GM12874 (cell line): ENCODE measurements at regions not wholly inside any gene's neighbourhood (a gene's known extent, or its start where the extent isn't known, plus 50 kb on each side); places are given as distances from the start of the nearest gene placed in this dataset.

Source experiments
- TF ChIP-seq, protein P1 (sequence below): IDR thresholded peaks from 2 replicates; pipeline ENCODE4 v1.5.1; 2011; ENCODE audit warnings: low read depth, mild to moderate bottlenecking, control low read depth, low read length, moderate library complexity; ENCODE audit not compliant: insufficient read depth

DNA sequence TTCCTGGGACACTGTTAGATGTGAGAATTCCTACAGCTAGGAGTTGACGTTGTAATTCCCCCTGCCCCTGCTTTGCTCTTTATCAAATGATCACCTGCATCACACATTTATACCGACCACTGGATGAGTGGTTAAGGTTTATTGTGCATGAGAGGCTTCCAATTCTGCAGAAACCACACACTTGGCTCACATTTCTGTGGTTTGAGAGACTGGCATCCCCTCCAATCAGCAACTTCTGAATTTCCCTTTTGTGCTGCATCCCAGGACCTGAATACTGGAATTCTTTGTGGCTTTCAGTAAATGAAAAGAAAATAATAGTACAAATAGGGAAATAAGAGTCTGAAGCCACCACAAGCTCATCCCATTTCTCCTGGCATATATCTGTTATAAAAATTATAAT is 628.7 kb upstream of the PIK3C3 start:
- TF ChIP-seq, protein P1, sequence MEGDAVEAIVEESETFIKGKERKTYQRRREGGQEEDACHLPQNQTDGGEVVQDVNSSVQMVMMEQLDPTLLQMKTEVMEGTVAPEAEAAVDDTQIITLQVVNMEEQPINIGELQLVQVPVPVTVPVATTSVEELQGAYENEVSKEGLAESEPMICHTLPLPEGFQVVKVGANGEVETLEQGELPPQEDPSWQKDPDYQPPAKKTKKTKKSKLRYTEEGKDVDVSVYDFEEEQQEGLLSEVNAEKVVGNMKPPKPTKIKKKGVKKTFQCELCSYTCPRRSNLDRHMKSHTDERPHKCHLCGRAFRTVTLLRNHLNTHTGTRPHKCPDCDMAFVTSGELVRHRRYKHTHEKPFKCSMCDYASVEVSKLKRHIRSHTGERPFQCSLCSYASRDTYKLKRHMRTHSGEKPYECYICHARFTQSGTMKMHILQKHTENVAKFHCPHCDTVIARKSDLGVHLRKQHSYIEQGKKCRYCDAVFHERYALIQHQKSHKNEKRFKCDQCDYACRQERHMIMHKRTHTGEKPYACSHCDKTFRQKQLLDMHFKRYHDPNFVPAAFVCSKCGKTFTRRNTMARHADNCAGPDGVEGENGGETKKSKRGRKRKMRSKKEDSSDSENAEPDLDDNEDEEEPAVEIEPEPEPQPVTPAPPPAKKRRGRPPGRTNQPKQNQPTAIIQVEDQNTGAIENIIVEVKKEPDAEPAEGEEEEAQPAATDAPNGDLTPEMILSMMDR: no peak

DNA sequence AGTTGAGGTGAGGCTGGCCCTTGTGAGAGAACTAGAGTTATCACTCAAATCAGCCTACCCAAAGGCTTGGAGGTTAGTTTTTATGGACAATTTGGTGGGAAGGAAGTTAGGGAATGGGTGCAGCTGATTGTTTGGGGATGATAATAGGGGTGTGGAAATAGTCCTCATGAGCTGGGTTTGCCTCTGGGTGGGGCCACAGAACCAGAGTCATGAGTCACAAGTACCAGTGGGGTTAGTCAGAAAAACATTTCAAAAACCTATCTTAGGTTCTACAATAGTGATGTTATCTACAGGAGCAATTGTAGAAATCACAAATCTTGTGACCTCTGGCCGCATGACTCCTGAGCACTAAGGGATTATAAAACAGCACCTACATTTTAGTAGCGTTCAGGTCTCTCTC is 630.1 kb upstream of the PIK3C3 start:
- TF ChIP-seq, protein P1: no peak

DNA sequence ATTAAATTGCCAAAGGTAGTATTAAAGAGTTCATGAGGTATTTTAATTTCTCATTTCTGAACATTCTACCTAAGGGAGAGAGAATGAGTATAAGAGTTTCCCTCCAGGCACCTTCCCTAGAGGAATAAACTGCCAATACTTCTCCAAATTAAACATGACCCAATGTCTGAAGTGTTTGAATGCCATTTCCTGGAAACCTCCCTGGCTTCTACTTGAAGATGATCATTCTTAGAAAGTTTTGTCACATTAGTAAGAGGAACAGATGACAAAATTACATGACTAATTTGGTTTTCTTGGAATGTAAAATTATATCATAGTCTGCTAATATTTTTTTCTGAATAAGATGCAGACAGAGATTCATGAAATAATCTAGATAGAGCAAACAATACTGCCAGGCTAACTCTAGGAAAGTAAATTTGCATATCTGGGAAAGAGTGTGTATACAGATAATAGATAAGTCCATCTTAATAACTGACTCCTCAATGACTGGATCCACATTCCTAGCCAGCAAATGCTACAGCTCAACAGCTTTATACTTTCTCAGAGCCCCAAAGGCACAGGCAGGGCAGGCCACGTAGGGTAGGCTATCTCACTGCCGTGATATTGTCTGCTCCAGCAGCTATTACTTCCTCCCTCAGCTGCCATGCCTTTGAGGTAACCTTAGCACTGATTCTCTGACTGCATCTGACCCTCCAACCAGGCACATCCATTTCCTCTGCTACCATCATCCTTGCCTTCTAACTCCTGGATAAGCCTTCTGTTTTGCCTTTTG is 630.8 kb upstream of the PIK3C3 start:
- TF ChIP-seq, protein P1: no peak

DNA sequence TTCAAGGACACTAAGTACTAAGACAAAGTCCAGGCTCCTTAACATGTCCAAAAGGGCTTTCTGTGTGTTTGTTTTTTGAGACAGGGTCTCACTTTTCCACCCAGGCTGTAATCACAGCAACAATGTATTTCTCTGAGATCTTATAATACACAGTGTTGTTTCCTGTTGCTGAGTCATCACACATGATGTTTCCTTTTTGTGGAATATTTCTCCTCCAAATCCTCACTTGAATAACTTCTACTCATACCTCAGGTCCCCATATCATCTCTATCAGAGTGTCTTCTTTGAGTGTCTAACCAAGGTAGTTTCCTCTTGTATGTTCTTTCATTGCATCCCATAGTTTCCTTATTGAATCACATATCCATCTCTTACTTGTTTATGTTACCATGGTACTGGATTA is 632.0 kb upstream of the PIK3C3 start:
- TF ChIP-seq, protein P1: no peak

DNA sequence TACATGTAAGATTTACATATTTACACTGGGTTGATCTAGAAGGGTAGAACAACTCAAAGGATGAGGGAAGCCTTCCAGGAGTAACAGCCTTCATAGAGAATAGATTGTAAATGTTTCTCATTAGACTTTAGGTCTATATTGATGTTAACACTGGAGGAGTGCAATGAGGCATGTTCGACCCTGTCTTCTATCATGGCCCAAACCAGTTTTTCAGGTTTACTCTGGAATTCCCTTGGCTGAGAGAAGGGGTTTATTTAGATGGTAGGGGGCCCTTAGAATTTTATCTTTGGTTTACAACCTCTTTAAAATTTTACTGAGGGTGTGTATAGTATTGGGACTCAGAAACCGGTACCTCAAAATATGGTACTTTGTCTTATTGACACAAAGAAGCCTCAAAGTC is 634.9 kb upstream of the PIK3C3 start:
- TF ChIP-seq, protein P1: no peak

DNA sequence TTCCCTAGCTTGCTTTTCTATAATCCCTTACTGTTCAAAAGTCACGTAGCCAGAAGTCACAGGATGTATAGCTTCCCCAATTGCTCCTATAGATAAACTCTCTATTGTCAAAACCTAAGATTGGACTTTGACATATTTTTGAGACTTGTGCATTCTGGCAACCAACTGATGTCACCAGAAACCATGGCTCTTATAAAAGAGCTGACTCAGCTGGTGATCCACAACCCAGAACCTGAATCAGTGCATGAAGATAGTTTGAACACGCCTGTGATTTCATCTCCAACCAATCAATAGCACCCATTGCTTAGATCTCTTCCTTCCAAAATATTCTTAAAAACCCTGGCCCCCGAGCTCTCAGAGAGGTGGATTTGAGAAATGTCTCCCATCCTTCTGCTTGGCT is 639.9 kb upstream of the PIK3C3 start:
- TF ChIP-seq, protein P1: no peak

DNA sequence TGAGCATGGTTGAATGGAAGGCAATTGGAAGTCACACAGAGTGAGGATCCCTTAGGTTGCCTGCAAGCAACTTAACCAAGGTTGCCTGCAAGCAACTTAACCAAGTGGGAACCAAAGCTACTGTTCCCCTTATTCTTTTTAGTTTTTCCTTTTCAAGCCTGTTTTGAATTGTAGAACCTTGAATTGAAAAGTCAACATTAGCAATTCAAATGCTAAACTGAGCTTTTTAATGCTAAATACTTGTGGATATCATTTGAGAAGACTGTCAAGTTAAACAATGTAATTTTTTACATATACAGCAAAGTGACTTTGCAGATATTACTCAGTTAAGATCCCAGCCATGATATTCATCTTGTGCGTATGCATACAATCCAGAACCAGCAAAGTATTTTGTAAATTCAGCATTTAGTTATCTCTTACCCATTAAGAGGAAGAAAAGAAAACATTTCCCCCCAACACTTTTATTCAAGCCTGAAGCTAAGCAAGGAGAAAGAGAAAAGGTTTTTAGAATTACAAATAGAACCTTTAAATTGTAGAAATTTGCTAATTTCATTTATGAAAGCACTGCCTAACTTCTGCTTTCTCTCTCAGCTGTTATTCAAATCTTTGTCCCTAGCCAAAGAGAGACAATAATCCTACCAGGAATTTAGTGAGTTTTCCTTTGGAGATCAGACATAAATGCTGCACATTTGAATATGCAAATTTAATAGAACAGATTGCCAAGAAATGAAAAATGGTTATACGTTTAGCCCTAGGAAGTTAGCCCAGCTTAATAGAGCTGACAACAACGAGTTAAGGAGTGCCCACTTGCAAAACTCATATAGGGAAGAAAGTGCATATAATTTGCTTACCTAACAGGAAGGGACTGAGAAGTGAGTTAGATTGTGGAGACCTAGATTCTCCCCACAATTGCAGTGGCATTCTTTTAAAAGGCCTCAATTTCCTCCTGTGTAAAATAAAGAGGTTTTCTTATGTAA is 643.2 kb upstream of the PIK3C3 start:
- TF ChIP-seq, protein P1: no peak
